GM12878 (cell line): ENCODE measurements at regions not wholly inside any gene's neighbourhood (a gene's known extent, or its start where the extent isn't known, plus 50 kb on each side); places are given as distances from the start of the nearest gene placed in this dataset.
"Not testable (repeated sequence)": the region's sequence is repeated elsewhere in the genome, so short reads cannot be mapped to it uniquely, and the experiment has no call there.

Source experiments
- ATAC-seq: fragments of 200-7000 bp; cut with Tn5 transposase; 3 replicates; pipeline ENCODE4 v1.9.1; 2020; ENCODE audit warnings: mild to moderate bottlenecking, moderate library complexity
- BruUV-seq: library from RNA; stranded (reverse); fragments of 400-500 nt; replicated peaks from 2 replicates; lab custom pipeline; 2021; lab: Mats Ljungman, UMichigan
- CTCF ChIA-PET: fragments of 300-600 bp; sonication (Branson Sonifier 250); formaldehyde crosslinking; extraction: SDS; loops from one replicate; lab custom pipeline; 2021; ENCODE audit warnings: inconsistent platforms; lab: Yijun Ruan, JAX
- POLR2A ChIA-PET: fragments of 350-600 bp; formaldehyde crosslinking; extraction: SDS; loops from one replicate; lab custom pipeline; 2021; ENCODE audit warnings: inconsistent platforms; lab: Charles Lee
- RAD21 ChIA-PET: fragments of 300-600 bp; sonication (Branson Sonifier 250); formaldehyde crosslinking; loops from one replicate; lab custom pipeline; 2023; ENCODE audit warnings: antibody characterized with exemption; ENCODE audit not compliant: unreplicated experiment; lab: Charles Lee
- SMC1A ChIA-PET: fragments of 300-600 bp; sonication (Branson Sonifier 250); formaldehyde crosslinking; loops from one replicate; lab custom pipeline; 2023; ENCODE audit not compliant: unreplicated experiment, uncharacterized antibody; lab: Charles Lee
- DNase-seq: peaks from one replicate; pipeline ENCODE4 v3.0.0-alpha.2; 2011; ENCODE audit warnings: low read depth, low spot score
- FAIRE-seq: peaks from 3 replicates; lab custom pipeline; 2011; peaks lifted over from hg19 to GRCh38; lab: Jason Lieb, UNC
- H2AFZ ChIP-seq: 2 replicates; pipeline ENCODE4 v1.6.0; 2011; ENCODE audit warnings: low read depth, low read length, control low read depth; ENCODE audit not compliant: control insufficient read depth
- H3K27ac ChIP-seq: 2 replicates; pipeline ENCODE4 v1.5.1; 2011; ENCODE audit warnings: control low read depth; ENCODE audit not compliant: control insufficient read depth, insufficient read depth
- H3K27me3 ChIP-seq, 2 experiments: replicated peaks in 1 of 2; 2 replicates each; pipeline versions ENCODE4 v1.6.0 to v1.6.1; 2011; ENCODE audit warnings: low read length in 1 of 2; ENCODE audit not compliant: control insufficient read depth in 2 of 2, insufficient read depth in 2 of 2
- H3K36me3 ChIP-seq, 2 experiments: 2 replicates each; pipeline ENCODE4 v1.5.1; 2011; ENCODE audit warnings: low read length in 1 of 2; ENCODE audit not compliant: control insufficient read depth in 2 of 2, insufficient read depth in 2 of 2
- H3K4me1 ChIP-seq: 2 replicates; pipeline ENCODE4 v1.6.1; 2011; ENCODE audit warnings: mild to moderate bottlenecking, low read length, moderate library complexity, mixed read lengths; ENCODE audit not compliant: control insufficient read depth, insufficient read depth
- H3K4me2 ChIP-seq: 2 replicates; pipeline ENCODE4 v1.6.0; 2011; ENCODE audit warnings: control low read depth; ENCODE audit not compliant: control insufficient read depth, insufficient read depth
- H3K4me3 ChIP-seq: fragments of 200-600 bp; sonication (generic); 2 replicates; pipeline ENCODE4 v1.5.1; 2016
- H3K79me2 ChIP-seq: 2 replicates; pipeline ENCODE4 v1.6.0; 2011; ENCODE audit warnings: low read length; ENCODE audit not compliant: control insufficient read depth, insufficient read depth
- H3K9ac ChIP-seq: 2 replicates; pipeline ENCODE4 v1.8.0; 2011; ENCODE audit warnings: low read length, control low read depth, mixed read lengths; ENCODE audit not compliant: control insufficient read depth, insufficient read depth
- H3K9me3 ChIP-seq: replicated peaks from 3 replicates; pipeline ENCODE4 v1.5.1; 2011; ENCODE audit warnings: mild to moderate bottlenecking, low read length; ENCODE audit not compliant: control insufficient read depth, insufficient read depth
- H4K20me1 ChIP-seq: 2 replicates; pipeline ENCODE4 v1.6.0; 2011; ENCODE audit not compliant: control insufficient read depth, insufficient read depth
- BMI1 ChIP-seq: fragments of 450-650 bp; IDR thresholded peaks from 2 replicates; pipeline ENCODE4 v1.6.1; 2016; ENCODE audit warnings: mild to moderate bottlenecking, moderate library complexity, borderline replicate concordance
- CHD2 ChIP-seq: IDR thresholded peaks from 2 replicates; pipeline ENCODE4 v1.6.1; 2011; ENCODE audit warnings: low read depth, low read length, improper control_type of control experiment, borderline replicate concordance
- ESRRA ChIP-seq: IDR thresholded peaks from 2 replicates; pipeline ENCODE4 v1.6.1; 2012; ENCODE audit warnings: mild to moderate bottlenecking, low read length, improper control_type of control experiment
- FOS ChIP-seq: IDR thresholded peaks from 3 replicates; pipeline ENCODE4 v1.6.1; 2011; ENCODE audit warnings: borderline replicate concordance; ENCODE audit not compliant: insufficient read length; ENCODE audit errors: extremely low read depth
- GABPA ChIP-seq: IDR thresholded peaks from 2 replicates; pipeline ENCODE4 v1.6.1; 2014; ENCODE audit warnings: antibody characterized with exemption, low read depth, mild to moderate bottlenecking, inconsistent platforms
- MYC ChIP-seq: IDR thresholded peaks from 2 replicates; pipeline ENCODE4 v1.6.1; 2011; ENCODE audit warnings: mild to moderate bottlenecking, low read length, moderate library complexity, inconsistent platforms; ENCODE audit not compliant: insufficient read depth, insufficient replicate concordance, insufficient read length, severe bottlenecking
- RB1 ChIP-seq: fragments of 450-650 bp; formaldehyde crosslinking; IDR thresholded peaks from 2 replicates; pipeline ENCODE4 v1.6.1; 2017; ENCODE audit warnings: mild to moderate bottlenecking, borderline replicate concordance
- TAF1 ChIP-seq: IDR thresholded peaks from 2 replicates; pipeline ENCODE4 v1.6.1; 2011; ENCODE audit warnings: mild to moderate bottlenecking, low read depth, low read length, borderline replicate concordance
- ZNF592 ChIP-seq: fragments of 450-650 bp; IDR thresholded peaks from 2 replicates; pipeline ENCODE4 v1.6.1; 2017; ENCODE audit warnings: mild to moderate bottlenecking, moderate library complexity
- WGBS: methylation state at CpG from one replicate; pipeline ENCODE4 v1.1.6; 2016; ENCODE audit warnings: low lambda C conversion rate; ENCODE audit not compliant: insufficient replicate concordance, insufficient coverage; ENCODE audit errors: missing lambda C conversion rate; 5-methylcytosine and 5-hydroxymethylcytosine counted together
- in situ Hi-C: fragments of 300-500 bp; cut with MboI; formaldehyde crosslinking; loops from 9 replicates; pipeline ENCODE4 v1.14.3; 2018; ENCODE audit warnings: mixed read lengths
- intact Hi-C: fragments of 100-400 bp; cut with micrococcal nuclease; formaldehyde crosslinking; loops from one replicate; pipeline ENCODE4 v1.14.2; 2022; ENCODE audit not compliant: unreplicated experiment

DNA sequence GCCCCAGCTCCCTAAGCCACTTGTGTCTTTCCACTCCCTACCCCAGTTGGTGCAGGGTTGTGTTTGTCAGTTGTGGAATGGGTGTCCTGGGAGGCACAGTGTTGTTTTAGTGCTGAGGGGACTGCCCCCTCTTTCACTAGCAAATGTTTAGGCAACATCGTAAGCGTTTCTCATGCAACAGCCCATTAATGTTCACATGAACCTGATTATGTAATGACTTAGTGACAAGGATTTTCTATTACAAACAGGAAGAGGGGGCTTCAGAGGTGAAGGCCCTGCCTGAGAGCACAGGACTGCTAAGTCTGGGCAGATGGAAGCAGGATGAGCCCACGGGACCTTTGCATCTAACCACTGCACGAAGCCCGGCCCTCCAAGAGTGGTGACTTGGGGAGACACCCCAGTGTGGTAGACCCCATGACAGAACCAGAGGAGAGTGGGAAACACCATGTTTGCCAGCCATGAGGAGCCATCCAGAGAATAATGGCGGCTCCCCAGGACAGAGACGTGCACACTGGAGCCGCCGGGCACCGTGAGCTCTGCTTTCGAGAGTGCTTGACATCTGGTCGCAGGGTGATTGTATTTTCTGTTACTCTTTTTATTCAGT lies 339.7 kb downstream of the THBS2 start:
- SMC1A ChIA-PET: no interaction called here
- ATAC-seq: no peak
- Histone ChIP-seq H3K4me3 (no peak overlapping the region), H3K79me2 (no peaks in the 10 kb centered on the region)
- intact Hi-C loops: no loop called here
- TF ChIP-seq MYC (no peak), ESRRA (no peak), TAF1 (no peak), BMI1 (no peak), RB1 (no peak), ZNF592 (no peak), CHD2 (no peak), GABPA (no peak), FOS (no peak)
- TF ChIP-seq, all 136 proteins: peak for 0
- H3K4me1 ChIP-seq: no peaks in the 10 kb centered on the region
- BruUV-seq: no TSS peak
- H2AFZ ChIP-seq: no peak overlapping the region
- no peaks in the 10 kb centered on the region for H4K20me1 ChIP-seq
- no peak for FAIRE-seq
- RAD21 ChIA-PET: no interaction called here
- no peaks in the 10 kb centered on the region for H3K36me3 ChIP-seq
- no peak overlapping the region for H3K9ac ChIP-seq
- POLR2A ChIA-PET: no interaction called here
- no peak overlapping the region for H3K4me2 ChIP-seq
- WGBS: 59% methylated on average over 12 of the region's 12 CpGs
- H3K9me3 ChIP-seq: no peaks in the 10 kb centered on the region; the same call in 2 of the 3 replicates
- CTCF ChIA-PET: no interaction called here
- H3K27me3 ChIP-seq: no peaks in the 10 kb centered on the region
- no peak for DNase-seq
- in situ Hi-C loops: no loop called here
- H3K27ac ChIP-seq: no peak overlapping the region

GRCh38 chr6:168913231-168913865 lies 340.3 kb downstream of the THBS2 start:
- in situ Hi-C loops, FAIRE-seq, SMC1A ChIA-PET, H3K9me3 ChIP-seq, H3K9ac ChIP-seq, H3K27ac ChIP-seq, H3K4me3 ChIP-seq, H3K79me2 ChIP-seq, POLR2A ChIA-PET, CTCF ChIA-PET, H2AFZ ChIP-seq, H3K4me2 ChIP-seq, H3K36me3 ChIP-seq, RAD21 ChIA-PET, DNase-seq, ATAC-seq, H4K20me1 ChIP-seq, H3K4me1 ChIP-seq, H3K27me3 ChIP-seq, intact Hi-C loops, BruUV-seq: not testable (repeated sequence)
- WGBS: 60% methylated on average over 11 of the region's 11 CpGs
